WERI-Rb-1 (cell line): ENCODE measurements at regions not wholly inside any gene's neighbourhood (a gene's known extent, or its start where the extent isn't known, plus 50 kb on each side); places are given as distances from the start of the nearest gene placed in this dataset.
"Not testable (repeated sequence)": the region's sequence is repeated elsewhere in the genome, so short reads cannot be mapped to it uniquely, and the experiment has no call there.

Source experiments
- DNase-seq: peaks from one replicate; pipeline ENCODE4 v3.0.0-alpha.2; 2020
- H3K27ac ChIP-seq: fragments of 250-450 bp; sonication (Bioruptor Pico); 2 replicates; pipeline ENCODE4 v1.5.1; 2020; ENCODE audit warnings: mild to moderate bottlenecking, moderate library complexity
- H3K27me3 ChIP-seq: fragments of 250-450 bp; sonication (Bioruptor Pico); 2 replicates; pipeline ENCODE4 v1.5.1; 2021; ENCODE audit warnings: mild to moderate bottlenecking, low read depth, moderate library complexity; ENCODE audit not compliant: insufficient read depth, severe bottlenecking
- H3K36me3 ChIP-seq: fragments of 250-450 bp; sonication (Bioruptor Pico); 2 replicates; pipeline ENCODE4 v1.5.1; 2020; ENCODE audit warnings: mild to moderate bottlenecking, moderate library complexity
- H3K4me3 ChIP-seq: 2 replicates; pipeline ENCODE4 v1.5.1; 2011; ENCODE audit warnings: low read depth, mild to moderate bottlenecking, control low read depth, low read length
- H3K9me3 ChIP-seq: fragments of 250-450 bp; sonication (Bioruptor Pico); 2 replicates; pipeline ENCODE4 v1.5.1; 2021; ENCODE audit warnings: mild to moderate bottlenecking, moderate library complexity; ENCODE audit not compliant: severe bottlenecking
- CTCF ChIP-seq: IDR thresholded peaks from 2 replicates; pipeline ENCODE4 v1.5.1; 2011; ENCODE audit warnings: low read depth, mild to moderate bottlenecking, control low read depth, inconsistent platforms, low read length

GRCh38 chr3:176839466-176839865, 357.8 kb downstream of the TBL1XR1 start:
- Histone ChIP-seq H3K36me3 (no peaks in the 10 kb centered on the region), H3K27me3 (no peaks in the 10 kb centered on the region), H3K9me3 (no peaks in the 10 kb centered on the region), H3K4me3 (no peak overlapping the region), H3K27ac (no peak overlapping the region)
- no peak for TF ChIP-seq CTCF
- no peak for DNase-seq

- not testable (repeated sequence) for DNase-seq
Observed at GRCh38 chr3:176827244-176827643, 370.0 kb downstream of the TBL1XR1 start.

GRCh38 chr3:176824811-176825210, 372.5 kb downstream of the TBL1XR1 start:
- no peak overlapping the region for H3K4me3 ChIP-seq
- H3K27me3 ChIP-seq = no peaks in the 10 kb centered on the region
- no peak for TF ChIP-seq CTCF
- no peak overlapping the region for H3K27ac ChIP-seq
- DNase-seq = no peak
- no peaks in the 10 kb centered on the region for H3K9me3 ChIP-seq
- H3K36me3 ChIP-seq = no peaks in the 10 kb centered on the region

More at GRCh38 chr3:176827244-176827643, 370.0 kb downstream of the TBL1XR1 start:
- H3K4me3 ChIP-seq, H3K27me3 ChIP-seq, H3K36me3 ChIP-seq, H3K9me3 ChIP-seq, H3K27ac ChIP-seq: not testable (repeated sequence)

GRCh38 chr3:176820764-176821163, 376.5 kb downstream of the TBL1XR1 start:
- Histone ChIP-seq H3K9me3 (no peaks in the 10 kb centered on the region), H3K27ac (no peak overlapping the region), H3K4me3 (no peak overlapping the region), H3K36me3 (no peaks in the 10 kb centered on the region), H3K27me3 (no peaks in the 10 kb centered on the region)
- no peak for TF ChIP-seq CTCF
- no peak for DNase-seq

GRCh38 chr3:176816937-176817336, 380.3 kb downstream of the TBL1XR1 start:
- Histone ChIP-seq H3K27me3 (no peaks in the 10 kb centered on the region), H3K4me3 (no peak overlapping the region)
- DNase-seq = no peak

GRCh38 chr3:176814285-176814684, 383.0 kb downstream of the TBL1XR1 start:
- H3K36me3 ChIP-seq = no peaks in the 10 kb centered on the region
- H3K9me3 ChIP-seq = no peaks in the 10 kb centered on the region
- no peak overlapping the region for H3K27ac ChIP-seq
- TF ChIP-seq CTCF = peak; percentile 82
- DNase-seq = peak; percentile 81
- H3K4me3 ChIP-seq = no peak overlapping the region
- no peaks in the 10 kb centered on the region for H3K27me3 ChIP-seq

More at GRCh38 chr3:176816937-176817336, 380.3 kb downstream of the TBL1XR1 start:
- Histone ChIP-seq H3K36me3 (no peaks in the 10 kb centered on the region), H3K27ac (no peak overlapping the region), H3K9me3 (no peaks in the 10 kb centered on the region)
- TF ChIP-seq CTCF = no peak
